A549 (cell line): ENCODE measurements at regions not wholly inside any gene's neighbourhood (a gene's known extent, or its start where the extent isn't known, plus 50 kb on each side); places are given as distances from the start of the nearest gene placed in this dataset.

Source experiments
- POLR2AphosphoS2 ChIP-seq: conservative IDR thresholded peaks from 2 replicates; pipeline ENCODE4 v1.6.1; 2012; ENCODE audit warnings: low read length, improper control_type of control experiment, inconsistent platforms
- RNF2 ChIP-seq: fragments of 200-600 bp; sonication (generic); IDR thresholded peaks from 2 replicates; pipeline ENCODE4 v1.6.1; 2016; ENCODE audit warnings: low read depth, mild to moderate bottlenecking, antibody characterized with exemption, moderate library complexity, borderline replicate concordance

DNA sequence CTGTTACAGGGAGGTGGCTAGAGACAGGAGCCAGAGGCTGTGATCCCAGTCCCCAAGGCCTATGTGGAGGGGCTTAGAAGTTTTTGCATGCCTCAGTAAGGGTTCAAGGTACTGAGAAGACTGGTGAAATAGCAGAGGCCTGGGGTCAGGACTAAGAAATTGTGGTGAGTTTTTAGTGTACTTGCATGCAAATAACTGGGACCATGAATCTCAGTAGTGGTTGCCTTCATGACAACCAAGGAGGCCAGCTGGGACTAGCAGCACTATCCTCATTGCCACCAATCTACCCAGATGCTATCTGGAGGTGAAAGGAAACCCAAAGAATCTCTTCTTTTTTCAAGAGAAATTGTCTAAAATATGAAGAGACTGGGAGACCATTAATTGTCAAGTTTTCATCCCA, 395.1 kb downstream of the CETN3 start:
- TF ChIP-seq POLR2AphosphoS2 (no peak), RNF2 (no peak)
